HepG2 (cell line): ENCODE measurements at regions not wholly inside any gene's neighbourhood (a gene's known extent, or its start where the extent isn't known, plus 50 kb on each side); places are given as distances from the start of the nearest gene placed in this dataset.

Experiments used
- ARID5B ChIP-seq: IDR thresholded peaks from 2 replicates; pipeline ENCODE4 v1.4.0; 2020; ENCODE audit warnings: mild to moderate bottlenecking, missing genetic modification reagents
- EEA1 ChIP-seq: sonication (generic); formaldehyde crosslinking; IDR thresholded peaks from 2 replicates; pipeline ENCODE4 v1.5.1; 2020; ENCODE audit warnings: mild to moderate bottlenecking, missing genetic modification reagents, borderline replicate concordance
- FOXO1 ChIP-seq: sonication (generic); formaldehyde crosslinking; IDR thresholded peaks from 2 replicates; pipeline ENCODE4 v1.4.0; 2020; ENCODE audit warnings: missing genetic modification reagents
- HNRNPLL ChIP-seq: fragments of 200-400 bp; formaldehyde crosslinking; IDR thresholded peaks from 2 replicates; pipeline ENCODE4 v1.6.1; 2017; ENCODE audit warnings: mild to moderate bottlenecking, low read depth, low read length; ENCODE audit not compliant: poor library complexity, severe bottlenecking
- MEIS1 ChIP-seq: sonication (generic); formaldehyde crosslinking; IDR thresholded peaks from 2 replicates; pipeline ENCODE4 v1.9.0; 2021; ENCODE audit warnings: mild to moderate bottlenecking, missing genetic modification reagents, moderate library complexity, borderline replicate concordance
- NPAS2 ChIP-seq: sonication (generic); formaldehyde crosslinking; IDR thresholded peaks from 2 replicates; pipeline ENCODE4 v1.8.0; 2022; ENCODE audit warnings: mild to moderate bottlenecking, missing genetic modification reagents, borderline replicate concordance
- NR2F6 ChIP-seq, 2 experiments: IDR thresholded peaks; 2 replicates each; pipeline ENCODE4 v1.6.1; 2016; ENCODE audit warnings: antibody characterized with exemption in 1 of 2, mild to moderate bottlenecking in 1 of 2
- PPARG ChIP-seq: conservative IDR thresholded peaks from 2 replicates; pipeline ENCODE4 v1.6.1; 2016; ENCODE audit warnings: missing biosample characterization, missing genetic modification reagents
- SKI ChIP-seq: fragments of 450-650 bp; IDR thresholded peaks from one replicate; pipeline ENCODE4 v1.6.1; 2018; ENCODE audit warnings: mild to moderate bottlenecking; ENCODE audit not compliant: partially characterized antibody
- SNAPC2 ChIP-seq: sonication (generic); formaldehyde crosslinking; IDR thresholded peaks from 2 replicates; pipeline ENCODE4 v1.8.1; 2022; ENCODE audit warnings: mild to moderate bottlenecking, missing genetic modification reagents
- ZFP1 ChIP-seq: IDR thresholded peaks from 2 replicates; pipeline ENCODE4 v1.6.1; 2016
- ZNF282 ChIP-seq: fragments of 450-650 bp; IDR thresholded peaks from 2 replicates; pipeline ENCODE4 v1.6.1; 2018; ENCODE audit not compliant: partially characterized antibody
- ZNF501 ChIP-seq: sonication (generic); formaldehyde crosslinking; IDR thresholded peaks from 2 replicates; pipeline ENCODE4 v1.5.1; 2020; ENCODE audit warnings: mild to moderate bottlenecking, moderate library complexity, missing genetic modification reagents
- ZNF747 ChIP-seq: sonication (generic); formaldehyde crosslinking; IDR thresholded peaks from 2 replicates; pipeline ENCODE4 v1.8.1; 2023; ENCODE audit warnings: missing genetic modification reagents, mild to moderate bottlenecking, borderline replicate concordance
- ZNF761 ChIP-seq: sonication (generic); formaldehyde crosslinking; conservative IDR thresholded peaks from 2 replicates; pipeline ENCODE4 v1.4.0; 2020; ENCODE audit warnings: mild to moderate bottlenecking, missing genetic modification reagents
- ZNF777 ChIP-seq: sonication (generic); formaldehyde crosslinking; IDR thresholded peaks from 2 replicates; pipeline ENCODE4 v1.4.0; 2020; ENCODE audit warnings: missing genetic modification reagents
- ZNF788 ChIP-seq: sonication (generic); formaldehyde crosslinking; IDR thresholded peaks from 2 replicates; pipeline ENCODE4 v1.5.0; 2020; ENCODE audit warnings: mild to moderate bottlenecking, missing genetic modification reagents, borderline replicate concordance
- TF ChIP-seq, protein P1 (sequence below): sonication (generic); formaldehyde crosslinking; IDR thresholded peaks from 2 replicates; pipeline ENCODE4 v1.5.0; 2020; ENCODE audit warnings: mild to moderate bottlenecking, missing genetic modification reagents, borderline replicate concordance

GRCh38 chr17:77002103-77003045, 134.2 kb downstream of the MGAT5B start (continued):
- TF ChIP-seq ZNF788 (peak; percentile 93; the same call in 1 of the 2 replicates), ZNF501 (CRISPR knock-in tag) (peak; percentile 60), ARID5B (CRISPR knock-in tag) (peak; percentile 97), NPAS2 (no peak), SKI (peak; percentile 49), MEIS1 (CRISPR knock-in tag) (no peak), NR2F6 (IDR thresholded peaks at IDR 0.05) (peak; percentile 44; the same call in 1 of the 2 replicates), NR2F6 (CRISPR knock-in tag; IDR thresholded peaks at IDR 0.05) (peak; percentile 76), SNAPC2 (CRISPR knock-in tag) (no peak), PPARG (CRISPR knock-in tag) (peak; percentile 62; the same call in 1 of the 2 replicates), HNRNPLL (peak; percentile 25), EEA1 (no peak), ZNF747 (CRISPR knock-in tag) (peak; percentile 47; the same call in 1 of the 2 replicates), ZNF761 (CRISPR knock-in tag) (no peak), ZNF777 (peak; percentile 50; the same call in 1 of the 2 replicates), ZNF282 (no peak), ZFP1 (CRISPR knock-in tag) (peak; percentile 56; the same call in 1 of the 2 replicates), FOXO1 (CRISPR knock-in tag) (peak; percentile 13; the same call in 1 of the 2 replicates)
- TF ChIP-seq, protein P1, sequence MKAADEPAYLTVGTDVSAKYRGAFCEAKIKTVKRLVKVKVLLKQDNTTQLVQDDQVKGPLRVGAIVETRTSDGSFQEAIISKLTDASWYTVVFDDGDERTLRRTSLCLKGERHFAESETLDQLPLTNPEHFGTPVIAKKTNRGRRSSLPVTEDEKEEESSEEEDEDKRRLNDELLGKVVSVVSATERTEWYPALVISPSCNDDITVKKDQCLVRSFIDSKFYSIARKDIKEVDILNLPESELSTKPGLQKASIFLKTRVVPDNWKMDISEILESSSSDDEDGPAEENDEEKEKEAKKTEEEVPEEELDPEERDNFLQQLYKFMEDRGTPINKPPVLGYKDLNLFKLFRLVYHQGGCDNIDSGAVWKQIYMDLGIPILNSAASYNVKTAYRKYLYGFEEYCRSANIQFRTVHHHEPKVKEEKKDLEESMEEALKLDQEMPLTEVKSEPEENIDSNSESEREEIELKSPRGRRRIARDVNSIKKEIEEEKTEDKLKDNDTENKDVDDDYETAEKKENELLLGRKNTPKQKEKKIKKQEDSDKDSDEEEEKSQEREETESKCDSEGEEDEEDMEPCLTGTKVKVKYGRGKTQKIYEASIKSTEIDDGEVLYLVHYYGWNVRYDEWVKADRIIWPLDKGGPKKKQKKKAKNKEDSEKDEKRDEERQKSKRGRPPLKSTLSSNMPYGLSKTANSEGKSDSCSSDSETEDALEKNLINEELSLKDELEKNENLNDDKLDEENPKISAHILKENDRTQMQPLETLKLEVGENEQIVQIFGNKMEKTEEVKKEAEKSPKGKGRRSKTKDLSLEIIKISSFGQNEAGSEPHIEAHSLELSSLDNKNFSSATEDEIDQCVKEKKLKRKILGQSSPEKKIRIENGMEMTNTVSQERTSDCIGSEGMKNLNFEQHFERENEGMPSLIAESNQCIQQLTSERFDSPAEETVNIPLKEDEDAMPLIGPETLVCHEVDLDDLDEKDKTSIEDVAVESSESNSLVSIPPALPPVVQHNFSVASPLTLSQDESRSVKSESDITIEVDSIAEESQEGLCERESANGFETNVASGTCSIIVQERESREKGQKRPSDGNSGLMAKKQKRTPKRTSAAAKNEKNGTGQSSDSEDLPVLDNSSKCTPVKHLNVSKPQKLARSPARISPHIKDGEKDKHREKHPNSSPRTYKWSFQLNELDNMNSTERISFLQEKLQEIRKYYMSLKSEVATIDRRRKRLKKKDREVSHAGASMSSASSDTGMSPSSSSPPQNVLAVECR (CRISPR knock-in tag), result peak; percentile 44; the same call in 1 of the 2 replicates
